SJCRH30 (cell line): ENCODE measurements at regions not wholly inside any gene's neighbourhood (a gene's known extent, or its start where the extent isn't known, plus 50 kb on each side); places are given as distances from the start of the nearest gene placed in this dataset.
A peak's percentile ranks its signal among the peaks of the same experiment; 100 is the strongest.

Experiments used
- DNase-seq, 2 experiments: peaks; one replicate each; pipeline ENCODE4 v3.0.0-alpha.2; 2015 to 2020
- H3K27ac ChIP-seq: fragments of 250-450 bp; sonication (Bioruptor Pico); 2 replicates; pipeline ENCODE4 v1.5.1; 2020; ENCODE audit warnings: mild to moderate bottlenecking, moderate library complexity
- H3K27me3 ChIP-seq: fragments of 250-450 bp; sonication (Bioruptor Pico); 2 replicates; pipeline ENCODE4 v1.5.1; 2020; ENCODE audit warnings: mild to moderate bottlenecking, moderate library complexity
- H3K36me3 ChIP-seq: fragments of 250-450 bp; sonication (Bioruptor Pico); 2 replicates; pipeline ENCODE4 v1.5.1; 2020; ENCODE audit warnings: mild to moderate bottlenecking, moderate library complexity
- H3K4me1 ChIP-seq: fragments of 250-450 bp; sonication (Bioruptor Pico); 2 replicates; pipeline ENCODE4 v1.5.1; 2020; ENCODE audit warnings: mild to moderate bottlenecking, moderate library complexity
- H3K4me3 ChIP-seq: fragments of 250-450 bp; sonication (Bioruptor Pico); 2 replicates; pipeline ENCODE4 v1.5.1; 2020; ENCODE audit warnings: mild to moderate bottlenecking, moderate library complexity
- H3K9me3 ChIP-seq: fragments of 250-450 bp; sonication (Bioruptor Pico); replicated peaks from 2 replicates; pipeline ENCODE4 v1.5.1; 2020; ENCODE audit warnings: mild to moderate bottlenecking, moderate library complexity

DNA sequence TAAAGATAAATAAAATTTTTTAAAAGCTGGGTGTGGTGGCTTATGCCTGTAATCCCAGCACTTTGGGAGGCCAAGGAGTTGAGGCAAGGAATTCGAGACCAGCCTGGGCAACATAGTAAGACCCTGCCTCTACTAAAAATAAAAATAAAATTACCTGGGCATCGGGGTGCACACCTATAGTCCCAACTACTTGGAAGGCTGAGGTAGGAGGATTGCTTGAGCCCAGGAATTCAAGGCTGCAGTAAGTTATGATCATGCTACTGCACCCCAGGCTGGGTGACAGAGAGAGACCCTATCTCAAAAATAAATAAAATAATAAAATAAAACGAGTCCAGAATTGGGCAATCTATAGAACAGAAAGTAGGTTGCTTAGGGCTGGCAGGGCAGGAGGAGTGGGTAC is 228.7 kb downstream of the BCAS1 start:
- H3K27me3 ChIP-seq: no peaks in the 10 kb centered on the region
- no peak for DNase-seq
- H3K9me3 ChIP-seq: no peaks in the 10 kb centered on the region
- no peak overlapping the region for H3K27ac ChIP-seq
- H3K36me3 ChIP-seq: no peaks in the 10 kb centered on the region
- H3K4me1 ChIP-seq: peaks cover 4% of the 10 kb centered on the region; the same call in 1 of the 2 replicates
- no peak overlapping the region for H3K4me3 ChIP-seq

DNA sequence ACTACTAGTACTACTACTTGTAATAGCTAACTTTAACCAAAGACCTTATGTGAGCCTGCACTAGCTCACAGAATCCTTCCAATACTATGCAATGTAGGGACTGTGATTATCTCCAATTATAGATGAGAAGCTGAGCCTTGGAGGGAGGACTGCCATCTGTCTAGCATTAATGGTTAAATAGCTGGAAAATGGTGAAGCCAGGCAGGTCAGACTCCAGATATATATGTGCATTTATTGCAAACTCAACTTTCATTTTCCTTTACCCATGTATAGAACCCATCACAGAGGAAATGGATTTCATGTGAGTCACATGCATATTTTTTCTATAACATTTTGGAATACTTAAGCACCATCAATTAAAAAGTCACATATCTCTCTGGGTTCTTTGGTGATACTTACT is 229.9 kb downstream of the BCAS1 start:
- Histone ChIP-seq H3K4me1 (peaks cover 4% of the 10 kb centered on the region; the same call in 1 of the 2 replicates), H3K9me3 (no peaks in the 10 kb centered on the region), H3K4me3 (no peak overlapping the region), H3K27ac (no peak overlapping the region), H3K27me3 (no peaks in the 10 kb centered on the region), H3K36me3 (no peaks in the 10 kb centered on the region)
- no peak for DNase-seq

DNA sequence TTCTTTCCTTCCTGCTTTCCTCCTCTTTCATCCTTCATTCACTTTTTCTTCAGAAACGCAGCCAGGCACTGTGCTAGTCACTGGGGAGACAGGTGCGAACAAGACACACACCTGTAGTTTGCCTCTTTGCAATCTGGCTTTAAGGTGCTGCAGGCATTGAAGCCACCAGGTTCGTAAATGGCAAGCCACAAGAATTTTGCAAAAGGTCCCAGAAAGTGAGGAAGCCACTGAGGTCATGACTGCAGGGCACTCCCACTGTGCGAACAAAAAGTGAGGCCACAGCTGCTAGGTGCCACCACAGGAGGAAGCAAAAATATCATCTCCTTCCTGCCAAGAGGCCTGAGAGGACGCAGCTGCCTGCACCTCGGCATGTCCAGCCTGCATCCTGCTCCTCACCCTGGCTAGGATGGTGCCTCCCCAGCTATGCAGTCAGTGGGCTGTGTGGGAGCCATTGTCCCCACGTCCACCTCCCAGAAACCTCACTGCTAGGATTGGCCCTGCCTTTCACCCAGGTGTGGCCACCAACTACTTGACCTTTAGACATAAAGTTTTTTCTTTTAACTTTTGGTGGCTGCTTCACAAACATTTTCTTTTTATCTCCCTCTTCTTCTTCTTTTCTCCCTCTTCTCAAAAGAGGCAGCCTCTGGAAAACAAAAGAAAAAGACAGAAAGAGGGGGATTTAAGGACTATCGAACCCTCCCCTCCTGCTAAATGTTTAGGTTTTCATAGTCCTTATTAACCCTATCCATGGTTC is 230.8 kb downstream of the BCAS1 start:
- DNase-seq: peak; percentile 50 to 69
- Histone ChIP-seq H3K36me3 (no peaks in the 10 kb centered on the region), H3K27ac (no peak overlapping the region), H3K27me3 (no peaks in the 10 kb centered on the region), H3K9me3 (no peaks in the 10 kb centered on the region), H3K4me3 (no peak overlapping the region), H3K4me1 (peaks cover 4% of the 10 kb centered on the region; the same call in 1 of the 2 replicates)

DNA sequence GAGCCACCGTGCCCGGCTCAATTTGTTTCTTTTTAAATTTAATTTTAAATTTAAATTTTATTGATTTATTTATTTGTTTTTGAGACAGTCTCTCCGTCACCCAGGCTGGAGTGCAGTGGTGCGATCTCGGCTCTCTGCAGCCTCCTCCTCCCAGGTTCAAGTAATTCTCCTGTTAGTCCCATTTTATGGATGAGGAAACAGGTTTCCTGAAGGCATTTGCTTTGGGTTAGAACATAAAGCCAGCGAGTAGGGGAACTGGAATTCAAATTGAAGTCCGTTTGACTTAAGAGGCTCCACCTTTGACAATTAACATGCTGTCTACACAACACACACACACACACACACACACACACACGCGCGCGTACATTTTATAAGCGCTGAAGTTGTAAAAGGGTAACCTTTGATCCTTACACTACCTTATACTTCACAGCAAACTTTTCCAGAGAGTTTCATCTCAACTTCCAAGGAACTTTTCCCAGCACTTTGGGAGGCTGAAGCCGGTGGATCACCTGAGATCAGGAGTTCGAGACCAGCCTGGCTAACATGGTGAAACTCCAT is 232.0 kb downstream of the BCAS1 start:
- no peak for DNase-seq
- no peak overlapping the region for H3K27ac ChIP-seq
- H3K27me3 ChIP-seq: no peaks in the 10 kb centered on the region
- no peaks in the 10 kb centered on the region for H3K9me3 ChIP-seq
- H3K4me1 ChIP-seq: peaks cover 4% of the 10 kb centered on the region; the same call in 1 of the 2 replicates
- H3K4me3 ChIP-seq: no peak overlapping the region
- H3K36me3 ChIP-seq: no peaks in the 10 kb centered on the region

DNA sequence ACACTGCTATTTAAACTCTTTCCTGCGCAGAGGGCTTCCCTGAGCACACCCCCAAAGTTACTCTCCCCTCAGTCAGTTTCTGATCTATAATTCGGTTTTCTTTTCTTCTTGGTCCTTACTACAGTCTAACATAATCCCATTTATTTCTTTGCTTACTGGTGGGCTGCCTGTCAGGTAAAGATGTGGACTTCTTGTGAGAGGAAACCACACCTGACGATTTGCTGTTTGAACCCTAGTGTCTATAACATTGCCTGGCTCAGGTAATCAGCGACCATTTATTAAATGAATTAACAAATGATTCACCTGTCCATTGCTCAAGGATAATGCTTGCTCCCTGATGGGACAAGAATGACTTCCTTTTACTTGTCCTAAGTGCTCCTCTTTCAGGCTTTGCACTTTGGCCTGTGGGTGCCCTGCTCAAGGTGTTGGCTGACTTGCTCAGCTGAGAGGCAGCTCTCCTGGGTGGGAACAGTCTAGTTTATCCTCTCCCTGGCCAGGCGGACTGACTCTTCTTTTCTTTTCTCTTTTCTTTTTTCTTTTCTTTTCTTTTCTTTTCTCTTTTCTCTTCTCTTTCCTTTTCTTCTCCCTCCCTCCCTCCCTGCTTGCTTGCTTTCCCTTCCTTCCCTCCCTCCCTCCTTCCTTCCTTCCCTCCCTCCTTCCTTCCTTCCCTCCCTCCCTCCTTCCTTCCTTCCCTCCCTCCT is 233.1 kb downstream of the BCAS1 start:
- Histone ChIP-seq H3K27me3 (no peaks in the 10 kb centered on the region), H3K27ac (no peak overlapping the region), H3K4me3 (no peak overlapping the region), H3K9me3 (no peaks in the 10 kb centered on the region), H3K36me3 (no peaks in the 10 kb centered on the region), H3K4me1 (peaks cover 4% of the 10 kb centered on the region; the same call in 1 of the 2 replicates)
- DNase-seq: no peak

DNA sequence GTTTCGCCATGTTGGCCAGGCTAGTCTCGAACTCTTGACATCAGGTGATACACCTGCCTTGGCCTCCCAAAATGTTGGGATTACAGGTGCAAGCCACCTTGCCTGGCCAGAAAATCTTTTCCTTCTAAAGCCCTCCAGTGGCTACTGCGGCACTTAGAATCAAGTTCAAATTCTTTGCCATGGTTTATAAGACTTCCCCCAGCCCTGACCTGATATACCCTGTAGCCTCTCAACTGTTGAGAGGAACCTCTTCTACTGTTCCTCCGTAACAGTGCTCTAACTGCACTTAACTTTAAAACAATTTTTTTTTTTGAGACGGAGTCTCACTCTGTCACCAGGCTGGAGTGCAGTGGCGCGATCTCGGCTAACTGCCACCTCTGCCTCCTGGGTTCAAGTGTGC is 235.6 kb downstream of the BCAS1 start:
- Histone ChIP-seq H3K27me3 (no peaks in the 10 kb centered on the region), H3K9me3 (no peaks in the 10 kb centered on the region), H3K36me3 (no peaks in the 10 kb centered on the region), H3K4me3 (no peak overlapping the region), H3K4me1 (peaks cover 11% of the 10 kb centered on the region), H3K27ac (no peak overlapping the region)
- DNase-seq: no peak

DNA sequence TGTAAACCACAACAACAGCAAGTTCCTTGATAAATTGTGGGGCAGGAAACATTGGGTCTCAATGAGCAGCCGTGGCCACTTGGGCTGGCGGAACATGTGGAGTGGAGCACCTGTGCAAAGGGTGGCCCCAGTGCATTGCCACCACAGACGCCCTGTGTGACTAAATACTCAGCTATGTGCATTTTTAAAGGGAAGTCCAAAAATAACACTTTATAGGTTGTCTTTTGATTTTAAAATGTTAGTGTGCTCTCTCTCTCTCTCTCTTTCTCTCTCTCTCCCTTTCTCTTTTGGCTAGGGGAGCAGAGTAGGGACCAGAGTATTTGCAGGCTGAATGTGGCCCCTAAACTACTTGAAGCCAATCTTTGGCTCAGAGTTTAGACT is 236.3 kb downstream of the BCAS1 start:
- Histone ChIP-seq H3K4me3 (no peak overlapping the region), H3K4me1 (peaks cover 10% of the 10 kb centered on the region; the same call in 1 of the 2 replicates), H3K27me3 (no peaks in the 10 kb centered on the region), H3K36me3 (no peaks in the 10 kb centered on the region), H3K27ac (no peak overlapping the region), H3K9me3 (no peaks in the 10 kb centered on the region)
- no peak for DNase-seq

DNA sequence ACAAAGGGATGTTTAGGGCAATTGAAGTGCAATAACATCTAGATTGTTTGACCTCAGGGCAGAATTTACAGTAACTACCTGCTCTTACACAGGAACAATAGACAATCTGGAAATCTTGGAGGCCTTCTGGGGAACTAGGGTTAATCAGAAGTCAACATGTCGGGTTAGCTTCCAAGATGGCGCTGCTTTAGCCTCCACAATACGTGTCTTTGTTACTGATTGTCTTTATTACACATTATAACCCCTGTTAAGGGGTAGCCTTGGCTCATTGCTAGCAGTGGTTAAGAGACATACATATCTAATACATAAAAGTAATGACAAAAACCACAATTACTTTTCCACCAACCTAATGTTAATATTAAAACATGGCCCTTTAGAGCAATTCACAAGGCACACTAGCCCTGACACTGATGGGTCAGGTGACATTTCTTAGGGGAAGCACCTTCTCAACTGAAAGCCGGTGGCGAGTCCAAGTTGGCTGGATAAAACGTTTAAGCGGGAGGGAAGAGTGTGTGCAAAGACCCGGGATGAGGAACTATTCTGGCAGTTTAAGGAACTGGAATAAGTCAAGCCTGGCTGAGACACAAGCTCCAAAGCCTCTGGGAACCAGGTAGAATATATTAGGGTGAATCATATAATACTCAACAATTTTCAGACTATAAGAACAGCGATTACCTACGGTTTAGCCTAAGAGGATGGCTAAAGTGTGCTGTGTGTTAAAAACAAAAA is 236.9 kb downstream of the BCAS1 start:
- Histone ChIP-seq H3K27me3 (no peaks in the 10 kb centered on the region), H3K4me1 (peaks cover 10% of the 10 kb centered on the region; the same call in 1 of the 2 replicates), H3K4me3 (no peak overlapping the region), H3K27ac (no peak overlapping the region), H3K9me3 (no peaks in the 10 kb centered on the region), H3K36me3 (no peaks in the 10 kb centered on the region)
- no peak for DNase-seq

DNA sequence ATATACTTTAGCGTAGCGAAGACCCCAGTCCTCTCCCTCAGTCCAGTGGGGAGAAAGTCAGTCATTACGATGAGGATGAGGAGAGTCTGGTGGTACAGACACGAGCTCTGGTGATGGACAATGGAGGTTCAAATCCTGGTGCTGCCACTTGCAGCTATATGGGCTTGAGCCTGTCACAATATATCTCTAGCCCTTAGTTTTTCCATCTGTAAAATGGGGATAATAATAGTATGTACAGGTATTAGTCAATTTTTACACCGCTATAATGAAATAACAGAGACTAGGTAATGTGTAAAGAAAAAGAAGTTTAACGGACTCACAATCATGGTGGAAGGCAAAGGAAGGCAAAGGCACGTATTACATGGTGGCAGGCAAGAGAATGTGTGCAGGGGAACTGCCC is 237.9 kb downstream of the BCAS1 start:
- Histone ChIP-seq H3K27ac (no peak overlapping the region), H3K9me3 (no peaks in the 10 kb centered on the region), H3K27me3 (no peaks in the 10 kb centered on the region), H3K4me3 (no peak overlapping the region), H3K4me1 (peaks cover 18% of the 10 kb centered on the region), H3K36me3 (no peaks in the 10 kb centered on the region)
- no peak for DNase-seq

DNA sequence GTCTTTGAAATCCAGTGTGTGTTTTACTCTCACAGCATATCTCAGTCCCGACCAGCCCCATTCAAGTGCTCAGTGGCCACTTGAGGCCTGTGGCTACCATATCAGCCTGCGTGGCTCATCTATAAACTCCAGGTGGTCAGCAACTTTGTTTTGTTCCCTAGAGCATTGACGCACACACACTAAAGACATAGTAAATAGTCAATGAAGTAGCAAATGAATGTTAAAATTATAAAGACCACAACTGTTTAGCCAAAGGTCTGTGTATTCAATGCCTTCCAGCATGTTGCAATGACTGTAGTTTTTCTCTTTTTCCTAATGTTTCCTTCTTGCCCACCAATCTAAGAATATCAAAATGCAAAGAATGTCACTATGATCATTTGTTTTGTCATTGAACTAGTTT is 238.2 kb upstream of the ZNF217 start:
- Histone ChIP-seq H3K9me3 (no peaks in the 10 kb centered on the region), H3K27me3 (no peaks in the 10 kb centered on the region), H3K4me1 (peaks cover 18% of the 10 kb centered on the region), H3K4me3 (no peak overlapping the region), H3K36me3 (no peaks in the 10 kb centered on the region), H3K27ac (no peak overlapping the region)
- no peak for DNase-seq

DNA sequence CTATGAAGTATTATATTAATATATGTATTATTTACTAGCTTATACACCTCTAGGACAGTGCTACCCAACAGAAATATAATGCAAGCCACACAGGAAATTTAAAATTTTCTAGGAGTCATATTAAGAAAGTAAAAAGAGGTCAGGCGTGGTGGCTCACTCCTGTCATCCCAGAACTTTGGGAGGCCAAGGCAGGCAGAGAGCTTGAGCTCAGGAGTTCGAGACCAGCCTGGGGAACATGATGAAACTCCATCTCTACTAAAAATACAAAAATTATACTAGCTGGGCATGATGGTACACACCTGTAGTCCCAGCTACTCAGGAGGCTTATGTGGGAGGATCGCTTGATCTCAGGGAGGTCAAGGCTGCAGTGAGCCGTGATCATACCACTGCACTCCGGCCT is 237.6 kb upstream of the ZNF217 start:
- H3K27me3 ChIP-seq: no peaks in the 10 kb centered on the region
- no peaks in the 10 kb centered on the region for H3K36me3 ChIP-seq
- no peak overlapping the region for H3K4me3 ChIP-seq
- no peaks in the 10 kb centered on the region for H3K9me3 ChIP-seq
- peaks cover 18% of the 10 kb centered on the region for H3K4me1 ChIP-seq
- no peak for DNase-seq
- H3K27ac ChIP-seq: no peak overlapping the region

DNA sequence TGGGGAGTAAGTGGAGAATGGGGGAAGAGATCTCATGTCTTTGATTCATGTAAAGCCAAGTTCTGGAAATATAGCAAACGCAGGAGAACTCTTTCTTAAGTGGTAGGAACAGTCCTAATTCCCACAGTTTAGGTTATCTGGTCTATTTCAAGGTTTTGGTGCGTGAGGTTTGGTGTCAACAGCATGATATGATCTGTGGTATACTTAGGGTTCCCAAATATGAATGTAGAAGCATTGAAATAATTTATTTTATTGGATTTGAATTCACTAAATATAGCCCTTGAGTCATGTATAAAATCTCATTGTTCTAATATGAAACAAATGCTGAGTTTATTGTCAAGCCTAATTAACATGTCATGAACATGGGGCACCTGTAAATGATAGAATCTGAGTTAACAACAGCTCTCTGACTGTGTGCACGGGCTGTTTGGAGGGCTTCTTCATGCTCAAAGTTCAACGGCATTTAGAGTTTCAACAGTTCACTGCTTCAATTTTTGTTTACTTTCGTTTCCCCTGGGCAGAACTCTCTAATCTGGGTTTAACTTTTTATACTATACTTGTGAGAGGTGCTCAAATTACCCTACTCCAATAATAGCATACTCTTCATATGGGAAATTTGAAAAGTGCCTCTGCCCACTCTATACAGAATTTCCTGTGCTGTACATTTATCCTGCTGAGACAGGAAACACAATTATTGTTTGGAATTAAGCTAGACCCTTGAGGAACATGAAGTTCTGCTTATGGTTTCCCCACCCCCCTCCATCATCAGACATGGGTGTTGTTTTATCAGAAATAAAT is 236.3 kb upstream of the ZNF217 start:
- Histone ChIP-seq H3K27me3 (no peaks in the 10 kb centered on the region), H3K36me3 (no peaks in the 10 kb centered on the region), H3K4me3 (peak overlapping the region; percentile 52), H3K4me1 (peaks cover 18% of the 10 kb centered on the region), H3K27ac (peak overlapping the region; percentile 53), H3K9me3 (no peaks in the 10 kb centered on the region)
- DNase-seq: peak in 1 of 2 experiments; percentile 42

DNA sequence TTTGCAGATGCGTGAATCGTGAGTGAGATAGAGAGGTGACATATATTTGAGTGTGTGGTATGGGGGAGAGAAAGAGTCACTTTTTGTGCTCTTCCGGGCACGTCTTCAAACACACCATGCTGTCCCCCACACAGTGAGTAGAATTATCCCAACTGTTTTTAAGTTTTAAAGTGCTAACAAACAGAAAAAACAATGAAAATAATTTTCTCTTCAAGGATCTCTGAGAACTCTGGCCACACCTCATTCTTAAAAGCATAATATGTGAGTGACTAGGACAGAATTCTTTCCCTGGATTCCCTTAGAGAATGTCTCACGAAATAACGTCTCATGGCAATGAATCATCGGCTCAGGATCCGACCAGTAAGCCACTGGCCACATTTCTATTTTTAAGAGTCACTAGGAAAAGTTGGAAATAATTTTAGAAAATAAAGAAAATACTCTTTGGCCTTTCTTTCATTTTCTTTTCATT is 235.7 kb upstream of the ZNF217 start:
- peak; percentile 26 to 60 for DNase-seq
- Histone ChIP-seq H3K27me3 (no peaks in the 10 kb centered on the region), H3K36me3 (no peaks in the 10 kb centered on the region), H3K4me3 (peak overlapping the region; percentile 52), H3K4me1 (peaks cover 18% of the 10 kb centered on the region), H3K9me3 (no peaks in the 10 kb centered on the region), H3K27ac (peak overlapping the region; percentile 53)

DNA sequence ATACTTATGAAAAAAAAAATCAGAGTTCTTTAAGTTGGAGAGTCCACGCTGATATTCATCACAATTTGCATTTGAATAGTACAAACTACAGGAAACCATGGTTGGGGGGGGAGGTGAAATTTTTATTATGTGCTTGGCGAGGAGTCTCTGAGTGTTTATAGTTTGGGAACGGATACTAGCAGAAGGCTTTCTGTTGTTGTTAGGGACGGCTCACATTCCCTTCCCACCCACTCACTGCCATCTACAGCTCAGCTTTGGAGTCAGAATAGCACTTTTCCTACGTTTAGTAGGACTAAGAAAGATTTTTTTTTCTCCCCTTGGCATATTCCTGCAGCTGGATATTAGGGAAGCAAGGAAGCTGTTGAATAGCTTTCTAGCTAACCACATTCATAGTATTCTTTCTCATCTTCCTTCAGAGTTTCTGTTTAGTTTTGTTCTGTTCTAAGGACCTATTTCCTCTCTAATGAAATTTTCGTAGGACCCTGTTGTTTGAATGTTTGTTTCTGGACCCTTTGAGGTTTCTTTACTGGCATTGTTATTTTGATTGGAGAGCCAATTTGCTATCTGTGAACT is 235.1 kb upstream of the ZNF217 start:
- H3K27me3 ChIP-seq: no peaks in the 10 kb centered on the region
- H3K9me3 ChIP-seq: no peaks in the 10 kb centered on the region
- DNase-seq: peak; percentile 48 to 77
- peak overlapping the region; percentile 53 for H3K27ac ChIP-seq
- peaks cover 18% of the 10 kb centered on the region for H3K4me1 ChIP-seq
- H3K4me3 ChIP-seq: peak overlapping the region; percentile 52
- H3K36me3 ChIP-seq: no peaks in the 10 kb centered on the region
